HepG2 (cell line): ENCODE measurements at regions not wholly inside any gene's neighbourhood (a gene's known extent, or its start where the extent isn't known, plus 50 kb on each side); places are given as distances from the start of the nearest gene placed in this dataset.

Experiments used
- HMGXB4 ChIP-seq, 2 experiments: sonication (generic) in 1 of 2; formaldehyde crosslinking in 1 of 2; IDR thresholded peaks; 2 replicates each; pipeline versions ENCODE4 v1.4.0 to v1.6.1; 2018 to 2020; ENCODE audit warnings: missing genetic modification reagents in 2 of 2, borderline replicate concordance in 1 of 2, low read depth in 1 of 2, mild to moderate bottlenecking in 1 of 2, missing biosample characterization in 1 of 2
- HNF1A ChIP-seq, 2 experiments: sonication (generic) in 1 of 2; formaldehyde crosslinking in 1 of 2; IDR thresholded peaks; 2 replicates each; pipeline versions ENCODE4 v1.4.0 to v1.6.1; 2016 to 2020; ENCODE audit warnings: borderline replicate concordance in 1 of 2, low read depth in 1 of 2, mild to moderate bottlenecking in 1 of 2, missing genetic modification reagents in 1 of 2
- KAT2B ChIP-seq: fragments of 150-350 bp; IDR thresholded peaks from 2 replicates; pipeline ENCODE4 v1.6.1; 2014; ENCODE audit warnings: low read depth, low read length, borderline replicate concordance
- KDM2A ChIP-seq: sonication (generic); formaldehyde crosslinking; IDR thresholded peaks from 2 replicates; pipeline ENCODE4 v1.4.0; 2020; ENCODE audit warnings: low read depth, missing genetic modification reagents, borderline replicate concordance
- KLF11 ChIP-seq: IDR thresholded peaks from 2 replicates; pipeline ENCODE4 v1.6.1; 2016; ENCODE audit warnings: missing compliant biosample characterization
- KMT2B ChIP-seq: IDR thresholded peaks from 2 replicates; pipeline ENCODE4 v1.6.1; 2016; ENCODE audit warnings: missing genetic modification reagents, missing compliant biosample characterization
- MAFG ChIP-seq: sonication (generic); formaldehyde crosslinking; IDR thresholded peaks from 2 replicates; pipeline ENCODE4 v1.5.1; 2020; ENCODE audit warnings: mild to moderate bottlenecking, missing genetic modification reagents
- MEIS2 ChIP-seq: sonication (generic); formaldehyde crosslinking; IDR thresholded peaks from 2 replicates; pipeline ENCODE4 v1.9.0; 2021; ENCODE audit warnings: mild to moderate bottlenecking, missing genetic modification reagents
- NR3C1 ChIP-seq: sonication (generic); formaldehyde crosslinking; IDR thresholded peaks from 2 replicates; pipeline ENCODE4 v1.4.0; 2020; ENCODE audit warnings: missing genetic modification reagents
- RBFOX2 ChIP-seq: fragments of 200-400 bp; formaldehyde crosslinking; IDR thresholded peaks from 2 replicates; pipeline ENCODE4 v1.6.1; 2017; ENCODE audit warnings: low read depth, mild to moderate bottlenecking, low read length
- REPIN1 ChIP-seq: sonication (generic); formaldehyde crosslinking; IDR thresholded peaks from 2 replicates; pipeline ENCODE4 v1.8.0; 2022; ENCODE audit warnings: missing genetic modification reagents, low read depth, mild to moderate bottlenecking, borderline replicate concordance
- SNAPC5 ChIP-seq: sonication (generic); formaldehyde crosslinking; IDR thresholded peaks from 2 replicates; pipeline ENCODE4 v1.8.1; 2023; ENCODE audit warnings: mild to moderate bottlenecking, missing genetic modification reagents, borderline replicate concordance
- SRF ChIP-seq: IDR thresholded peaks from 2 replicates; pipeline ENCODE4 v1.6.1; 2011; ENCODE audit warnings: mild to moderate bottlenecking, low read depth, low read length, moderate library complexity
- WIZ ChIP-seq: sonication (generic); formaldehyde crosslinking; IDR thresholded peaks from 2 replicates; pipeline ENCODE4 v1.5.1; 2020; ENCODE audit warnings: mild to moderate bottlenecking, missing genetic modification reagents
- ZBTB20 ChIP-seq: sonication (generic); formaldehyde crosslinking; IDR thresholded peaks from 2 replicates; pipeline ENCODE4 v1.8.1; 2023; ENCODE audit warnings: missing genetic modification reagents, low read depth, mild to moderate bottlenecking, borderline replicate concordance
- ZFAT ChIP-seq: sonication (generic); formaldehyde crosslinking; conservative IDR thresholded peaks from 2 replicates; pipeline ENCODE4 v1.8.1; 2023; ENCODE audit warnings: missing genetic modification reagents, inconsistent platforms
- ZNF17 ChIP-seq: sonication (generic); formaldehyde crosslinking; IDR thresholded peaks from 2 replicates; pipeline ENCODE4 v1.5.0; 2020; ENCODE audit warnings: mild to moderate bottlenecking, missing genetic modification reagents
- ZNF383 ChIP-seq: sonication (generic); formaldehyde crosslinking; IDR thresholded peaks from 2 replicates; pipeline ENCODE4 v1.4.0; 2020; ENCODE audit warnings: missing genetic modification reagents, mild to moderate bottlenecking, borderline replicate concordance
- ZNF460 ChIP-seq: sonication (generic); formaldehyde crosslinking; IDR thresholded peaks from 2 replicates; pipeline ENCODE4 v1.5.1; 2020; ENCODE audit warnings: missing genetic modification reagents, mild to moderate bottlenecking, borderline replicate concordance
- ZNF503 ChIP-seq: sonication (generic); formaldehyde crosslinking; IDR thresholded peaks from 2 replicates; pipeline ENCODE4 v1.4.0; 2020; ENCODE audit warnings: missing genetic modification reagents
- ZNF580 ChIP-seq: IDR thresholded peaks from 2 replicates; pipeline ENCODE4 v1.6.1; 2016; ENCODE audit warnings: low read depth, borderline replicate concordance

GRCh38 chr6:131519670-131520436 is 53.2 kb upstream of the ARG1 start (continued):
- no peak for TF ChIP-seq ZBTB20 (CRISPR knock-in tag)
- no peak for TF ChIP-seq ZNF580
- no peak for TF ChIP-seq ZNF460
- TF ChIP-seq SRF: no peak
- no peak for TF ChIP-seq ZNF503 (CRISPR knock-in tag)
- 0 out of 2 replicates have a peak, but pooled peaks have one; percentile 36 for TF ChIP-seq ZNF383 (CRISPR knock-in tag)
- no peak for TF ChIP-seq MEIS2 (CRISPR knock-in tag)
- no peak for TF ChIP-seq ZFAT (CRISPR knock-in tag)
- TF ChIP-seq HMGXB4 (CRISPR knock-in tag; IDR thresholded peaks at IDR 0.05; ENCODE audit: borderline replicate concordance in 1 of 2, low read depth in 1 of 2): peak; percentile 25 to 73; a peak in 1 of 4 replicates
- TF ChIP-seq SNAPC5: no peak
- no peak for TF ChIP-seq NR3C1 (CRISPR knock-in tag)
- no peak for TF ChIP-seq KDM2A (CRISPR knock-in tag)
- no peak for TF ChIP-seq KLF11 (CRISPR knock-in tag)
- no peak for TF ChIP-seq RBFOX2
- no peak for TF ChIP-seq WIZ (CRISPR knock-in tag)
- no peak for TF ChIP-seq KMT2B (CRISPR knock-in tag)
- no peak for TF ChIP-seq KAT2B
- TF ChIP-seq MAFG (CRISPR knock-in tag): no peak
- no peak for TF ChIP-seq ZNF17 (CRISPR knock-in tag)
- no peak for TF ChIP-seq REPIN1 (CRISPR knock-in tag)
- TF ChIP-seq HNF1A (IDR thresholded peaks at IDR 0.05; ENCODE audit: low read depth): no peak
- TF ChIP-seq HNF1A (CRISPR knock-in tag; IDR thresholded peaks at IDR 0.05; ENCODE audit: borderline replicate concordance): no peak
